Stomach (tissue), 4 donors: ENCODE measurements at regions not wholly inside any gene's neighbourhood (a gene's known extent, or its start where the extent isn't known, plus 50 kb on each side); places are given as distances from the start of the nearest gene placed in this dataset.

Experiments
- CTCF ChIP-seq, 7 experiments: fragments of 450-650 bp in 4 of 7; fragments of 200-600 bp in 3 of 7; sonication (generic) in 3 of 7; IDR thresholded peaks; one replicate each; pipeline ENCODE4 v1.5.1; 2016 to 2019; ENCODE audit warnings: antibody characterized with exemption in 7 of 7, control low read depth in 2 of 7, mild to moderate bottlenecking in 1 of 7
- EP300 ChIP-seq: sonication (generic); formaldehyde crosslinking; IDR thresholded peaks from one replicate; pipeline ENCODE4 v1.6.1; 2017; ENCODE audit warnings: antibody characterized with exemption
- POLR2A ChIP-seq, 4 donors: fragments of 450-650 bp; IDR thresholded peaks; one replicate each; pipeline ENCODE4 v1.6.1; 2016; ENCODE audit warnings: antibody characterized with exemption in 4 of 4, control low read depth in 2 of 4, mild to moderate bottlenecking in 1 of 4, moderate library complexity in 1 of 4
- POLR2AphosphoS5 ChIP-seq, 3 donors: sonication (generic); formaldehyde crosslinking; IDR thresholded peaks; one replicate each; pipeline ENCODE4 v1.6.1; 2016; ENCODE audit warnings: antibody characterized with exemption in 3 of 3

GRCh38 chr15:88398011-88398410, 69.2 kb downstream of the MRPL46 start:
- TF ChIP-seq EP300 (no peak), POLR2A (IDR thresholded peaks at IDR 0.05) (no peak), CTCF (IDR thresholded peaks at IDR 0.05) (no peak), POLR2AphosphoS5 (IDR thresholded peaks at IDR 0.05) (no peak)
